ENCODE measurements at regions not wholly inside any gene's neighbourhood (a gene's known extent, or its start where the extent isn't known, plus 50 kb on each side); places are given as distances from the start of the nearest gene placed in this dataset.

- Mint-ChIP-seq H3K4me1 (peaks cover 11% of the 10 kb centered on the region), H3K27ac (peak overlapping the region; percentile 77), H3K36me3 (ENCODE audit: low read depth) (no peaks in the 10 kb centered on the region), H3K27me3 (no peaks in the 10 kb centered on the region), H3K4me3 (no peak overlapping the region), H3K9me3 (no peaks in the 10 kb centered on the region)
- ATAC-seq (ENCODE audit: low read depth) = peak; percentile 88
- no peak for DNase-seq
- intact Hi-C loops (cut with micrococcal nuclease) = loop anchor here (1.0 kb wide), 1 partner anchor 47 kb away; no protein-coding TSS in a partner anchor
- ChIA-PET POLR2A (no interaction called here), CTCF (no interaction called here)
- TF ChIP-seq CTCF (IDR thresholded peaks at IDR 0.05) = no peak
Measured at GRCh38 chr16:13436641-13437412, 483.1 kb upstream of the ERCC4 start.

DNA sequence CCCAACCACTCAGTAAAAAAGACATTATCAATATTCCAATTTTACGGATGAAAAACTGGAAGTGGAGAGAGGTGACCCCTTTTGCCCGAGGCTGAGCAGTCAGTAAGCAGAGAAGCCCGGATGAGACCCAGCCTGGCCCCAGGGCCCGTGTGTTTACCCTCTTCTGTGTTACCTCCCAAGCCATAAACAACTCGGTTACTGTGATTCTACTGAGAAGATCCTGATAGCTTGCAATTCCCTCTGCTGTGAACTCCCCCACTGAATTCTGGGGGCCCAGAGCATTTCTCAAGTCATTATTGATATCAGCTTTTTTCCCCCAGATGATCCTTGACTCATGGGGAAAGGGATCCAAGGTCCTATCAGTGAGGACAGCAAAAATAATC lies 482.6 kb upstream of the ERCC4 start:
- intact Hi-C loops (cut with micrococcal nuclease) = no loop called here
- H3K4me3 Mint-ChIP-seq = no peak overlapping the region
- H3K27me3 Mint-ChIP-seq = no peaks in the 10 kb centered on the region
- H3K4me1 Mint-ChIP-seq = peaks cover 11% of the 10 kb centered on the region
- H3K27ac Mint-ChIP-seq = no peak overlapping the region
- no peak for TF ChIP-seq CTCF (IDR thresholded peaks at IDR 0.05)
- H3K9me3 Mint-ChIP-seq = no peaks in the 10 kb centered on the region
- ChIA-PET CTCF (no interaction called here), POLR2A (no interaction called here)
- no peak for DNase-seq
- ATAC-seq (ENCODE audit: low read depth) = no peak
- no peaks in the 10 kb centered on the region for H3K36me3 Mint-ChIP-seq (ENCODE audit: low read depth)

DNA sequence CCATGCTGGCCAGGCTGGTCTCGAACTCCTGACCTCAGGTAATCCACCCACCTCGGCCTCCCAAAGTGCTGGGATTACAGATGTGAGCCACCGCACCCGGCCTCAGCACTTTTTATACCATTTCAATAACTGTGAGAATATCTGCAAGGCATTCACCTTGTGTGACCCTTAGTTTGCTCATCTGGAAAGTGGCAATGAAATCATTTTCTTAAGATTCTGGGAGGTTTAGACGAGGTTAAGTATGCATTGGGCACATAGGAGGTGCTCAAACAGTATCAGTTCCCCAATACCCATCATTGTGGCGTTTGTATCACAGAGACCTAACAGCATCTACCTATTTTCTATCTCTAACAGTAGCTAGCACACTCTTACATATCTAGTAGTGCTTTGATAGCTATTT lies 481.9 kb upstream of the ERCC4 start:
- Mint-ChIP-seq H3K36me3 (ENCODE audit: low read depth) (no peaks in the 10 kb centered on the region), H3K4me1 (peaks cover 11% of the 10 kb centered on the region), H3K4me3 (no peak overlapping the region), H3K9me3 (no peaks in the 10 kb centered on the region), H3K27me3 (no peaks in the 10 kb centered on the region), H3K27ac (no peak overlapping the region)
- ATAC-seq (ENCODE audit: low read depth) (peak; percentile 26), DNase-seq (no peak)
- TF ChIP-seq CTCF (IDR thresholded peaks at IDR 0.05) = no peak
- POLR2A ChIA-PET = no interaction called here
- CTCF ChIA-PET = no interaction called here
- intact Hi-C loops (cut with micrococcal nuclease) = no loop called here

GRCh38 chr16:13439766-13440165 lies 480.2 kb upstream of the ERCC4 start:
- Mint-ChIP-seq H3K4me3 (no peak overlapping the region), H3K27ac (no peak overlapping the region), H3K27me3 (no peaks in the 10 kb centered on the region), H3K4me1 (peaks cover 11% of the 10 kb centered on the region), H3K9me3 (no peaks in the 10 kb centered on the region), H3K36me3 (ENCODE audit: low read depth) (no peaks in the 10 kb centered on the region)
- intact Hi-C loops (cut with micrococcal nuclease) = no loop called here
- ChIA-PET POLR2A (no interaction called here), CTCF (no interaction called here)
- DNase-seq = no peak
- no peak for ATAC-seq (ENCODE audit: low read depth)
- TF ChIP-seq CTCF (IDR thresholded peaks at IDR 0.05) = no peak

GRCh38 chr16:13441675-13442074 lies 478.3 kb upstream of the ERCC4 start:
- no peak for TF ChIP-seq CTCF (IDR thresholded peaks at IDR 0.05)
- intact Hi-C loops (cut with micrococcal nuclease) = no loop called here
- Mint-ChIP-seq H3K36me3 (ENCODE audit: low read depth) (no peaks in the 10 kb centered on the region), H3K4me1 (peaks cover 7% of the 10 kb centered on the region), H3K27ac (no peak overlapping the region), H3K9me3 (no peaks in the 10 kb centered on the region), H3K4me3 (no peak overlapping the region), H3K27me3 (no peaks in the 10 kb centered on the region)
- CTCF ChIA-PET = no interaction called here
- ATAC-seq (ENCODE audit: low read depth) (no peak), DNase-seq (no peak)
- POLR2A ChIA-PET = no interaction called here

Measured in activated B cell treated with CpG ODN at 0.5 μM for 24 hours (primary cell).